GM18517 (cell line): ENCODE measurements at regions not wholly inside any gene's neighbourhood (a gene's known extent, or its start where the extent isn't known, plus 50 kb on each side); places are given as distances from the start of the nearest gene placed in this dataset.
"Not testable (repeated sequence)": the region's sequence is repeated elsewhere in the genome, so short reads cannot be mapped to it uniquely, and the experiment has no call there.

Experiments used
- ATAC-seq: cut with Tn5 transposase; IDR thresholded peaks from one replicate; pipeline ENCODE4 v1.9.1; 2021; ENCODE audit warnings: mild to moderate bottlenecking, moderate library complexity; ENCODE audit not compliant: unreplicated experiment

- ATAC-seq, result not testable (repeated sequence)
These were observed 75.9 kb downstream of the NPIPB11 start for GRCh38 chr16:29330623-29331022.

GRCh38 chr16:29328528-29328927 is 78.0 kb downstream of the NPIPB11 start:
- ATAC-seq, result not testable (repeated sequence)

- not testable (repeated sequence) for ATAC-seq
These were observed 78.7 kb downstream of the NPIPB11 start for GRCh38 chr16:29327631-29328408.

GRCh38 chr16:29326164-29327125 is 80.1 kb downstream of the NPIPB11 start:
- not testable (repeated sequence) for ATAC-seq

GRCh38 chr16:29323725-29324124 is 82.8 kb downstream of the NPIPB11 start:
- not testable (repeated sequence) for ATAC-seq

- no peak for ATAC-seq
These were observed 84.9 kb downstream of the NPIPB11 start for GRCh38 chr16:29321585-29321984.

GRCh38 chr16:29321000-29321393 is 85.5 kb downstream of the NPIPB11 start:
- no peak for ATAC-seq

- ATAC-seq, result no peak
These were observed 86.1 kb downstream of the NPIPB11 start for GRCh38 chr16:29320274-29320999.

GRCh38 chr16:29319726-29320125 is 86.8 kb downstream of the NPIPB11 start:
- no peak for ATAC-seq

GRCh38 chr16:29318561-29318968 is 87.9 kb downstream of the NPIPB11 start:
- not testable (repeated sequence) for ATAC-seq

GRCh38 chr16:29318037-29318436 is 88.5 kb downstream of the NPIPB11 start:
- ATAC-seq, result no peak

- no peak for ATAC-seq
These were observed 89.2 kb downstream of the NPIPB11 start for GRCh38 chr16:29317269-29317668.

- ATAC-seq, result no peak
These were observed 89.7 kb downstream of the NPIPB11 start for GRCh38 chr16:29316761-29317183.

GRCh38 chr16:29315916-29316517 is 90.5 kb downstream of the NPIPB11 start:
- no peak for ATAC-seq

- no peak for ATAC-seq
These were observed 91.5 kb downstream of the NPIPB11 start for GRCh38 chr16:29315046-29315445.

GRCh38 chr16:29314292-29314934 is 92.1 kb downstream of the NPIPB11 start:
- ATAC-seq, result no peak

GRCh38 chr16:29313559-29314048 is 92.9 kb downstream of the NPIPB11 start:
- no peak for ATAC-seq

- ATAC-seq, result no peak
These were observed 93.5 kb downstream of the NPIPB11 start for GRCh38 chr16:29312835-29313558.

- ATAC-seq, result not testable (repeated sequence)
These were observed 94.2 kb downstream of the NPIPB11 start for GRCh38 chr16:29312345-29312675.
